ENCODE measurements at regions not wholly inside any gene's neighbourhood (a gene's known extent, or its start where the extent isn't known, plus 50 kb on each side); places are given as distances from the start of the nearest gene placed in this dataset.
A peak's percentile ranks its signal among the peaks of the same experiment; 100 is the strongest.

- no peaks in the 10 kb centered on the region for H3K27me3 Mint-ChIP-seq
- TF ChIP-seq CTCF (IDR thresholded peaks at IDR 0.05) = no peak
- no peak for DNase-seq
- ChIA-PET POLR2A (no interaction called here), CTCF (no interaction called here)
- intact Hi-C loops (cut with micrococcal nuclease) = no loop called here
- H3K27ac Mint-ChIP-seq = no peak overlapping the region
- H3K9me3 Mint-ChIP-seq = no peaks in the 10 kb centered on the region
- no peaks in the 10 kb centered on the region for H3K36me3 Mint-ChIP-seq (ENCODE audit: low read depth)
- peaks cover 38% of the 10 kb centered on the region for H3K4me1 Mint-ChIP-seq
- ATAC-seq (ENCODE audit: low read depth) = no peak
- no peak overlapping the region for H3K4me3 Mint-ChIP-seq
These were observed 56.7 kb upstream of the MYRIP start for GRCh38 chr3:39752751-39753150.

GRCh38 chr3:39753391-39753790 lies 56.0 kb upstream of the MYRIP start:
- POLR2A ChIA-PET = no interaction called here
- CTCF ChIA-PET = no interaction called here
- intact Hi-C loops (cut with micrococcal nuclease) = no loop called here
- no peak for ATAC-seq (ENCODE audit: low read depth)
- Mint-ChIP-seq H3K27ac (no peak overlapping the region), H3K9me3 (no peaks in the 10 kb centered on the region), H3K27me3 (no peaks in the 10 kb centered on the region), H3K4me3 (no peak overlapping the region), H3K36me3 (ENCODE audit: low read depth) (no peaks in the 10 kb centered on the region), H3K4me1 (peaks cover 38% of the 10 kb centered on the region)
- no peak for DNase-seq
- no peak for TF ChIP-seq CTCF (IDR thresholded peaks at IDR 0.05)

GRCh38 chr3:39754549-39754948 lies 54.9 kb upstream of the MYRIP start:
- ChIA-PET POLR2A (no interaction called here), CTCF (no interaction called here)
- Mint-ChIP-seq H3K27me3 (no peaks in the 10 kb centered on the region), H3K27ac (no peak overlapping the region), H3K4me1 (peaks cover 38% of the 10 kb centered on the region), H3K4me3 (no peak overlapping the region), H3K9me3 (no peaks in the 10 kb centered on the region), H3K36me3 (ENCODE audit: low read depth) (no peaks in the 10 kb centered on the region)
- intact Hi-C loops (cut with micrococcal nuclease) = no loop called here
- ATAC-seq (ENCODE audit: low read depth) = peak; percentile 31
- no peak for DNase-seq
- no peak for TF ChIP-seq CTCF (IDR thresholded peaks at IDR 0.05)

GRCh38 chr3:39755100-39755499 lies 54.3 kb upstream of the MYRIP start:
- CTCF ChIA-PET = no interaction called here
- Mint-ChIP-seq H3K36me3 (ENCODE audit: low read depth) (no peaks in the 10 kb centered on the region), H3K27ac (no peak overlapping the region), H3K9me3 (no peaks in the 10 kb centered on the region), H3K4me3 (no peak overlapping the region), H3K4me1 (peaks cover 38% of the 10 kb centered on the region), H3K27me3 (no peaks in the 10 kb centered on the region)
- ATAC-seq (ENCODE audit: low read depth) (peak; percentile 14), DNase-seq (no peak)
- POLR2A ChIA-PET = no interaction called here
- no peak for TF ChIP-seq CTCF (IDR thresholded peaks at IDR 0.05)
- intact Hi-C loops (cut with micrococcal nuclease) = no loop called here

GRCh38 chr3:39757307-39757706 lies 52.1 kb upstream of the MYRIP start:
- intact Hi-C loops (cut with micrococcal nuclease) = no loop called here
- H3K4me3 Mint-ChIP-seq = no peak overlapping the region
- ATAC-seq (ENCODE audit: low read depth) (no peak), DNase-seq (no peak)
- TF ChIP-seq CTCF (IDR thresholded peaks at IDR 0.05) = no peak
- ChIA-PET POLR2A (no interaction called here), CTCF (no interaction called here)
- no peaks in the 10 kb centered on the region for H3K9me3 Mint-ChIP-seq
- no peak overlapping the region for H3K27ac Mint-ChIP-seq
- H3K36me3 Mint-ChIP-seq (ENCODE audit: low read depth) = no peaks in the 10 kb centered on the region
- peaks cover 20% of the 10 kb centered on the region for H3K4me1 Mint-ChIP-seq
- no peaks in the 10 kb centered on the region for H3K27me3 Mint-ChIP-seq

All from activated B cell treated with CpG ODN at 0.5 μM for 24 hours (primary cell).